NB4 (cell line): ENCODE measurements at regions not wholly inside any gene's neighbourhood (a gene's known extent, or its start where the extent isn't known, plus 50 kb on each side); places are given as distances from the start of the nearest gene placed in this dataset.
"Not testable (repeated sequence)": the region's sequence is repeated elsewhere in the genome, so short reads cannot be mapped to it uniquely, and the experiment has no call there.

ENCODE experiments used
- MYC ChIP-seq: IDR thresholded peaks from 2 replicates; pipeline ENCODE4 v1.6.1; 2011; ENCODE audit warnings: low read depth, low read length
- POLR2A ChIP-seq: IDR thresholded peaks from 2 replicates; pipeline ENCODE4 v1.6.1; 2011; ENCODE audit warnings: mild to moderate bottlenecking; ENCODE audit not compliant: insufficient read length; ENCODE audit errors: extremely low read depth
- TF ChIP-seq, protein P1 (sequence below): IDR thresholded peaks from one replicate; pipeline ENCODE4 v1.5.1; 2012; ENCODE audit warnings: low read depth, low read length
- TF ChIP-seq, protein P2 (sequence below): IDR thresholded peaks from 2 replicates; pipeline ENCODE4 v1.6.1; 2011; ENCODE audit warnings: low read depth, low read length

DNA sequence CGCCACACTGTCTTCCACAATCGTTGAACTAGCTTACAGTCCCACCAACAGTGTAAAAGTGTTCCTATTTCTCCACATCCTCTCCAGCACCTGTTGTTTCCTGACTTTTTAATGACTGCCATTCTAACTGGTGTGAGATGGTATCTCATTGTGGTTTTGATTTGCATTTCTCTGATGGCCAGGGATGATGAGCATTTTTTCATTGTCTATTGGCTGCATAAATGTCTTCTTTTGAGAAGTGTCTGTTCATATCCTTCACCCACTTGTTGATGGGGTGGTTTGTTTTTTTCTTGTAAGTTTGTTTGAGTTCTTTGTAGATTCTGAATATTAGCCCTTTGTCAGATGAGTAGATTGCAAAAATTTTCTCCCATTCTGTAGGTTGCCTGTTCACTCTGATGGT is 74.3 kb upstream of the RELN start:
- TF ChIP-seq, protein P1, sequence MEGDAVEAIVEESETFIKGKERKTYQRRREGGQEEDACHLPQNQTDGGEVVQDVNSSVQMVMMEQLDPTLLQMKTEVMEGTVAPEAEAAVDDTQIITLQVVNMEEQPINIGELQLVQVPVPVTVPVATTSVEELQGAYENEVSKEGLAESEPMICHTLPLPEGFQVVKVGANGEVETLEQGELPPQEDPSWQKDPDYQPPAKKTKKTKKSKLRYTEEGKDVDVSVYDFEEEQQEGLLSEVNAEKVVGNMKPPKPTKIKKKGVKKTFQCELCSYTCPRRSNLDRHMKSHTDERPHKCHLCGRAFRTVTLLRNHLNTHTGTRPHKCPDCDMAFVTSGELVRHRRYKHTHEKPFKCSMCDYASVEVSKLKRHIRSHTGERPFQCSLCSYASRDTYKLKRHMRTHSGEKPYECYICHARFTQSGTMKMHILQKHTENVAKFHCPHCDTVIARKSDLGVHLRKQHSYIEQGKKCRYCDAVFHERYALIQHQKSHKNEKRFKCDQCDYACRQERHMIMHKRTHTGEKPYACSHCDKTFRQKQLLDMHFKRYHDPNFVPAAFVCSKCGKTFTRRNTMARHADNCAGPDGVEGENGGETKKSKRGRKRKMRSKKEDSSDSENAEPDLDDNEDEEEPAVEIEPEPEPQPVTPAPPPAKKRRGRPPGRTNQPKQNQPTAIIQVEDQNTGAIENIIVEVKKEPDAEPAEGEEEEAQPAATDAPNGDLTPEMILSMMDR = not testable (repeated sequence)
- TF ChIP-seq POLR2A, MYC: not testable (repeated sequence)
- TF ChIP-seq, protein P2, sequence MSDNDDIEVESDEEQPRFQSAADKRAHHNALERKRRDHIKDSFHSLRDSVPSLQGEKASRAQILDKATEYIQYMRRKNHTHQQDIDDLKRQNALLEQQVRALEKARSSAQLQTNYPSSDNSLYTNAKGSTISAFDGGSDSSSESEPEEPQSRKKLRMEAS = not testable (repeated sequence)
